HCT116 (cell line): ENCODE measurements at regions not wholly inside any gene's neighbourhood (a gene's known extent, or its start where the extent isn't known, plus 50 kb on each side); places are given as distances from the start of the nearest gene placed in this dataset.

Experiments used
- CEBPB ChIP-seq: IDR thresholded peaks from 2 replicates; pipeline ENCODE4 v1.6.1; 2012; ENCODE audit warnings: low read depth
- CTCF ChIP-seq, 3 experiments: fragments of 200-600 bp in 1 of 3; sonication (generic) in 1 of 3; IDR thresholded peaks in 2 of 3; conservative IDR thresholded peaks in 1 of 3; 2 replicates each; pipeline ENCODE4 v1.5.1; 2012 to 2017; ENCODE audit warnings: low read depth in 2 of 3, low read length in 2 of 3, antibody characterized with exemption in 1 of 3, borderline replicate concordance in 1 of 3, control low read depth in 1 of 3, mild to moderate bottlenecking in 1 of 3, mixed read lengths in 1 of 3, mixed run types in 1 of 3, moderate library complexity in 1 of 3; ENCODE audit not compliant: insufficient read depth in 1 of 3
- EZH2 ChIP-seq: fragments of 200-600 bp; sonication (generic); IDR thresholded peaks from 2 replicates; pipeline ENCODE4 v1.6.1; 2017; ENCODE audit warnings: antibody characterized with exemption, mixed run types
- POLR2A ChIP-seq: IDR thresholded peaks from 2 replicates; pipeline ENCODE4 v1.7.0; 2011; ENCODE audit warnings: borderline replicate concordance; ENCODE audit not compliant: insufficient read depth, insufficient read length; ENCODE audit errors: extremely low read depth
- POLR2AphosphoS5 ChIP-seq: IDR thresholded peaks from 2 replicates; pipeline ENCODE4 v1.6.1; 2011; ENCODE audit warnings: mild to moderate bottlenecking, low read depth, low read length, moderate library complexity
- RAD21 ChIP-seq: IDR thresholded peaks from 2 replicates; pipeline ENCODE4 v1.6.1; 2012; ENCODE audit warnings: low read depth, mild to moderate bottlenecking
- REST ChIP-seq: IDR thresholded peaks from 2 replicates; pipeline ENCODE4 v1.6.1; 2012; ENCODE audit warnings: low read depth
- SIN3A ChIP-seq: IDR thresholded peaks from 2 replicates; pipeline ENCODE4 v1.6.1; 2012; ENCODE audit warnings: low read depth
- TF ChIP-seq, protein P1 (sequence below): IDR thresholded peaks from 2 replicates; pipeline ENCODE4 v1.6.1; 2012

- TF ChIP-seq REST (no peak), POLR2AphosphoS5 (no peak), CTCF (IDR thresholded peaks at IDR 0.05 in 2 of 3, conservative IDR thresholded peaks at IDR 0.05 in 1 of 3; ENCODE audit: borderline replicate concordance in 1 of 3, insufficient read depth in 1 of 3, low read depth in 2 of 3, low read length in 2 of 3) (no peak), EZH2 (no peak), POLR2A (no peak), CEBPB (no peak), SIN3A (no peak), RAD21 (no peak)
- TF ChIP-seq, protein P1, sequence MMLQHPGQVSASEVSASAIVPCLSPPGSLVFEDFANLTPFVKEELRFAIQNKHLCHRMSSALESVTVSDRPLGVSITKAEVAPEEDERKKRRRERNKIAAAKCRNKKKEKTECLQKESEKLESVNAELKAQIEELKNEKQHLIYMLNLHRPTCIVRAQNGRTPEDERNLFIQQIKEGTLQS = no peak
These were observed 138.6 kb upstream of the WSCD1 start for GRCh38 chr17:5931616-5932015.
